ENCODE measurements at regions not wholly inside any gene's neighbourhood (a gene's known extent, or its start where the extent isn't known, plus 50 kb on each side); places are given as distances from the start of the nearest gene placed in this dataset.

DNA sequence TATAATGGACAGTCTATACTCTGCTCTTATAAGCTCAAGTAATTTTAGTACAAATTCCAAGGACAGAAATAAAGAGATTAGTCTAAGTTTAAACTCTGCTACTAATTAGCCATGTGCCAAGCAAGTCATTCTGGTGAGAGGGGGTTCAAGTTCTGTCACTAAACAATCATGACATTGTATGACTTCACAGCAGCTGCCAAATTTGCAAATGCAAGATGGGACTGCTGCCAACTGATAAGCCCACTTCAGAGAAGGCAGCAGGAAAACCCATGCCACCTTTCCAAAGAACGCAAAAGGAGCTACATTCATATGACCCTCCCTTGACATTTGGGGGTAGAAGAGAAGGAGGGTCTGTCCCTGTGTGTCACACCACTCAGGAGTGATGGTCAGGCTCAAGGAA is 60.7 kb upstream of the RFXAP start:
- no peak for TF ChIP-seq POLR2A (IDR thresholded peaks at IDR 0.05)
- TF ChIP-seq, protein P1, sequence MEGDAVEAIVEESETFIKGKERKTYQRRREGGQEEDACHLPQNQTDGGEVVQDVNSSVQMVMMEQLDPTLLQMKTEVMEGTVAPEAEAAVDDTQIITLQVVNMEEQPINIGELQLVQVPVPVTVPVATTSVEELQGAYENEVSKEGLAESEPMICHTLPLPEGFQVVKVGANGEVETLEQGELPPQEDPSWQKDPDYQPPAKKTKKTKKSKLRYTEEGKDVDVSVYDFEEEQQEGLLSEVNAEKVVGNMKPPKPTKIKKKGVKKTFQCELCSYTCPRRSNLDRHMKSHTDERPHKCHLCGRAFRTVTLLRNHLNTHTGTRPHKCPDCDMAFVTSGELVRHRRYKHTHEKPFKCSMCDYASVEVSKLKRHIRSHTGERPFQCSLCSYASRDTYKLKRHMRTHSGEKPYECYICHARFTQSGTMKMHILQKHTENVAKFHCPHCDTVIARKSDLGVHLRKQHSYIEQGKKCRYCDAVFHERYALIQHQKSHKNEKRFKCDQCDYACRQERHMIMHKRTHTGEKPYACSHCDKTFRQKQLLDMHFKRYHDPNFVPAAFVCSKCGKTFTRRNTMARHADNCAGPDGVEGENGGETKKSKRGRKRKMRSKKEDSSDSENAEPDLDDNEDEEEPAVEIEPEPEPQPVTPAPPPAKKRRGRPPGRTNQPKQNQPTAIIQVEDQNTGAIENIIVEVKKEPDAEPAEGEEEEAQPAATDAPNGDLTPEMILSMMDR (IDR thresholded peaks at IDR 0.05): no peak

Data from body of pancreas (tissue), 4 donors.